ENCODE measurements at regions not wholly inside any gene's neighbourhood (a gene's known extent, or its start where the extent isn't known, plus 50 kb on each side); places are given as distances from the start of the nearest gene placed in this dataset.

DNA sequence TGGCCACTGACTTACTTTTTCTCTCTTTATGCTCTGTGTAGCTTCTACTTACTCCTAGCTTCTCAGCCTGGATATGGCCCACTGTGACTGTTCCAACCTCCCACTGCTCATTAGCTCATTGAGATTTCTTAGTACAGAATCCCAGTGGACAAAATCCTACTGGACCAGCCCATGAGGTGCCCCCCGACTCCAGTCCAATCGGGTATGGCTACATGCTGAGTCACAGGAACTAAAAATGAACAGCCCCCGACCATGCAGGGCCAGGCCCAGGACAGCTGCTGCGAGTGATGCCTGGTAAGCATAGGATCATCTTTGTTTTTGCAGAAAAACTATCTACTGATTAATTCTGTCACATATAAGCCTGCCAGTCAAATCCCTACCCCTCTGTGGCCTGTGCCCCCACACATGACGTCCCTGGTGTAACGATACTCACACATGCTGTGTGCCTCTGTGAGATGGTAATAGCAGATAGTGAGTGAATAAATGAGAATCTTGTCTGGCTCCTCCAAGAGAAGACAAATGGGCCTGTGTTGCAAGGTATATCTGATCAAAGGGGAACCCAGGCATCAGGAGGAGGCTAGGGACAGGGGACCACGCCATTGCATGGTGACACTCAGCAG, 85.9 kb upstream of the KLF7 start:
- H2AFZ ChIP-seq (ENCODE audit: low read depth) = no peak overlapping the region
- no peaks in the 10 kb centered on the region for H4K20me1 ChIP-seq (ENCODE audit: insufficient read depth)
- no peaks in the 10 kb centered on the region for H3K9me3 ChIP-seq
- ChIA-PET CTCF (interaction anchor here (1.0 to 2.1 kb wide), 4 partner anchors 31 to 451 kb away, joined by 3 to 7 read pairs (median 4); partner anchors contain the start of gene KLF7), POLR2A (interaction anchor here (1.6 to 2.8 kb wide), 2 partner anchors 86 to 186 kb away, joined by 6 to 16 read pairs; partner anchors contain the start of gene KLF7)
- H3K4me1 ChIP-seq (ENCODE audit: control insufficient read depth in 1 of 2, insufficient read depth in 2 of 2, low read depth in 1 of 2, low read length in 1 of 2) = peaks cover 49 to 54% of the 10 kb centered on the region in 2 experiments
- no peaks in the 10 kb centered on the region for H3K79me2 ChIP-seq (ENCODE audit: insufficient read depth)
- peak overlapping the region; percentile 39; the same call in 1 of the 2 replicates for H3K4me2 ChIP-seq
- TF ChIP-seq JUND (IDR thresholded peaks at IDR 0.05) (no peak), TCF12 (IDR thresholded peaks at IDR 0.05) (0 out of 2 replicates have a peak, but pooled peaks have one; percentile 25), CTCF (IDR thresholded peaks at IDR 0.05) (no peak), GATA2 (CRISPR knock-in tag; IDR thresholded peaks at IDR 0.05) (peak; percentile 97), EP300 (IDR thresholded peaks at IDR 0.05; ENCODE audit: borderline replicate concordance in 1 of 2, low read depth in 1 of 2, low read length in 1 of 2) (peak in 1 of 2 experiments; percentile 54; a peak in 1 of 4 replicates), RCOR1 (IDR thresholded peaks at IDR 0.05; ENCODE audit: low read length) (peak; percentile 24; the same call in 1 of the 2 replicates)
- peak overlapping the region; percentile 88 to 97 for H3K27ac ChIP-seq (ENCODE audit: low read depth in 2 of 2, low read length in 1 of 2)
- peak; percentile 51 for DNase-seq
- H3K4me3 ChIP-seq (ENCODE audit: low read depth in 2 of 2, low read length in 1 of 2) = no peak overlapping the region
- H3K36me3 ChIP-seq (replicated peaks in 1 of 2; ENCODE audit: control insufficient read depth in 1 of 2, insufficient read depth in 2 of 2, low read length in 1 of 2) = no peaks in the 10 kb centered on the region
- peaks cover 30% of the 10 kb centered on the region for H3F3A ChIP-seq (replicated peaks; ENCODE audit: insufficient read depth)
- H3K9me2 ChIP-seq = no peaks in the 10 kb centered on the region
- no peaks in the 10 kb centered on the region for H3K27me3 ChIP-seq (ENCODE audit: insufficient read depth)
- WGBS (ENCODE audit: low lambda C conversion rate) = 40% methylated on average over 6 of the region's 7 CpGs
- H3K9ac ChIP-seq = peak overlapping the region; percentile 26; the same call in 1 of the 2 replicates

- Histone ChIP-seq H3K27me3 (ENCODE audit: insufficient read depth) (no peaks in the 10 kb centered on the region), H3K4me2 (peak overlapping the region; percentile 39; the same call in 1 of the 2 replicates), H3K9me2 (no peaks in the 10 kb centered on the region), H3K27ac (ENCODE audit: low read depth in 2 of 2, low read length in 1 of 2) (peak overlapping the region; percentile 88 to 97), H3K9me3 (no peaks in the 10 kb centered on the region), H3K4me3 (ENCODE audit: low read depth in 2 of 2, low read length in 1 of 2) (no peak overlapping the region), H3K9ac (peak overlapping the region; percentile 26; the same call in 1 of the 2 replicates), H2AFZ (ENCODE audit: low read depth) (no peak overlapping the region), H3K79me2 (ENCODE audit: insufficient read depth) (no peaks in the 10 kb centered on the region), H3K36me3 (replicated peaks in 1 of 2; ENCODE audit: control insufficient read depth in 1 of 2, insufficient read depth in 2 of 2, low read length in 1 of 2) (no peaks in the 10 kb centered on the region), H3F3A (replicated peaks; ENCODE audit: insufficient read depth) (peaks cover 30% of the 10 kb centered on the region), H3K4me1 (ENCODE audit: control insufficient read depth in 1 of 2, insufficient read depth in 2 of 2, low read depth in 1 of 2, low read length in 1 of 2) (peaks cover 55 to 62% of the 10 kb centered on the region in 2 experiments), H4K20me1 (ENCODE audit: insufficient read depth) (no peaks in the 10 kb centered on the region)
- WGBS (ENCODE audit: low lambda C conversion rate) = 87% methylated on average over 1 of the region's 1 CpG
- no peak for DNase-seq
- ChIA-PET POLR2A (interaction anchor here (1.6 to 2.8 kb wide), 2 partner anchors 87 to 185 kb away, joined by 6 to 16 read pairs; partner anchors contain the start of gene KLF7), CTCF (interaction anchor here (1.6 to 2.1 kb wide), 2 partner anchors 86 to 221 kb away, joined by 6 to 7 read pairs; partner anchors contain the start of gene KLF7)
- TF ChIP-seq NRF1 (IDR thresholded peaks at IDR 0.05; ENCODE audit: low read depth, low read length) = no peak
- no peak for TF ChIP-seq JUND (IDR thresholded peaks at IDR 0.05)
- no peak for TF ChIP-seq ELF1 (IDR thresholded peaks at IDR 0.05)
- TF ChIP-seq CTCF (IDR thresholded peaks at IDR 0.05) = no peak
- no peak for TF ChIP-seq FOXJ3 (CRISPR knock-in tag; IDR thresholded peaks at IDR 0.05)
- TF ChIP-seq RAD21 (IDR thresholded peaks at IDR 0.05; ENCODE audit: low read length) = no peak
- TF ChIP-seq TCF12 (IDR thresholded peaks at IDR 0.05) = no peak
- TF ChIP-seq EZH2phosphoT487 (IDR thresholded peaks at IDR 0.05; ENCODE audit: borderline replicate concordance, low read depth) = no peak
- TF ChIP-seq IRF3 (IDR thresholded peaks at IDR 0.05; ENCODE audit: low read depth, low read length) = no peak
- TF ChIP-seq, protein P1, sequence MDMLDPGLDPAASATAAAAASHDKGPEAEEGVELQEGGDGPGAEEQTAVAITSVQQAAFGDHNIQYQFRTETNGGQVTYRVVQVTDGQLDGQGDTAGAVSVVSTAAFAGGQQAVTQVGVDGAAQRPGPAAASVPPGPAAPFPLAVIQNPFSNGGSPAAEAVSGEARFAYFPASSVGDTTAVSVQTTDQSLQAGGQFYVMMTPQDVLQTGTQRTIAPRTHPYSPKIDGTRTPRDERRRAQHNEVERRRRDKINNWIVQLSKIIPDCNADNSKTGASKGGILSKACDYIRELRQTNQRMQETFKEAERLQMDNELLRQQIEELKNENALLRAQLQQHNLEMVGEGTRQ (IDR thresholded peaks at IDR 0.05; ENCODE audit: borderline replicate concordance, low read depth, low read length) = no peak
- no peak for TF ChIP-seq POLR2AphosphoS5 (IDR thresholded peaks at IDR 0.05; ENCODE audit: low read depth, low read length)
- no peak for TF ChIP-seq REST (IDR thresholded peaks at IDR 0.05; ENCODE audit: low read depth, low read length)
These were observed 86.7 kb upstream of the KLF7 start for GRCh38 chr2:207252416-207252815.
